ENCODE measurements at regions not wholly inside any gene's neighbourhood (a gene's known extent, or its start where the extent isn't known, plus 50 kb on each side); places are given as distances from the start of the nearest gene placed in this dataset.

- no peak for TF ChIP-seq CTCF (IDR thresholded peaks at IDR 0.05; ENCODE audit: unreplicated experiment in 3 of 3)
- H3K36me3 Mint-ChIP-seq (ENCODE audit: low read depth): no peaks in the 10 kb centered on the region
Measured at GRCh38 chr11:109155291-109155690, 266.7 kb upstream of the C11orf87 start.

GRCh38 chr11:109165035-109165434 lies 257.0 kb upstream of the C11orf87 start:
- Mint-ChIP-seq H3K27ac (no peak overlapping the region), H3K36me3 (ENCODE audit: low read depth) (no peaks in the 10 kb centered on the region), H3K4me1 (no peaks in the 10 kb centered on the region), H3K4me3 (no peak overlapping the region), H3K27me3 (ENCODE audit: low read depth) (no peaks in the 10 kb centered on the region), H3K9me3 (peaks cover 8% of the 10 kb centered on the region)
- no peak for TF ChIP-seq CTCF (IDR thresholded peaks at IDR 0.05; ENCODE audit: unreplicated experiment in 3 of 3)

More at GRCh38 chr11:109155291-109155690, 266.7 kb upstream of the C11orf87 start:
- peaks cover 10% of the 10 kb centered on the region for H3K9me3 Mint-ChIP-seq
- H3K27ac Mint-ChIP-seq: no peak overlapping the region
- no peak overlapping the region for H3K4me3 Mint-ChIP-seq
- no peaks in the 10 kb centered on the region for H3K27me3 Mint-ChIP-seq (ENCODE audit: low read depth)
- H3K4me1 Mint-ChIP-seq: peaks cover 9% of the 10 kb centered on the region

GRCh38 chr11:109166441-109166840 lies 255.5 kb upstream of the C11orf87 start:
- Mint-ChIP-seq H3K36me3 (ENCODE audit: low read depth) (no peaks in the 10 kb centered on the region), H3K4me3 (no peak overlapping the region), H3K9me3 (no peaks in the 10 kb centered on the region), H3K4me1 (no peaks in the 10 kb centered on the region), H3K27me3 (ENCODE audit: low read depth) (no peaks in the 10 kb centered on the region), H3K27ac (no peak overlapping the region)
- TF ChIP-seq CTCF (IDR thresholded peaks at IDR 0.05; ENCODE audit: unreplicated experiment in 3 of 3): no peak

GRCh38 chr11:109173504-109173903 lies 248.5 kb upstream of the C11orf87 start:
- Mint-ChIP-seq H3K9me3 (peaks cover 5% of the 10 kb centered on the region), H3K36me3 (ENCODE audit: low read depth) (no peaks in the 10 kb centered on the region), H3K4me1 (no peaks in the 10 kb centered on the region), H3K27ac (no peak overlapping the region), H3K4me3 (no peak overlapping the region), H3K27me3 (ENCODE audit: low read depth) (peaks cover 4% of the 10 kb centered on the region)
- no peak for TF ChIP-seq CTCF (IDR thresholded peaks at IDR 0.05; ENCODE audit: unreplicated experiment in 3 of 3)

- no peak overlapping the region for H3K4me3 Mint-ChIP-seq
- H3K9me3 Mint-ChIP-seq: peaks cover 25% of the 10 kb centered on the region
- no peaks in the 10 kb centered on the region for H3K36me3 Mint-ChIP-seq (ENCODE audit: low read depth)
- H3K27ac Mint-ChIP-seq: no peak overlapping the region
- no peak for TF ChIP-seq CTCF (IDR thresholded peaks at IDR 0.05; ENCODE audit: unreplicated experiment in 3 of 3)
- H3K4me1 Mint-ChIP-seq: no peaks in the 10 kb centered on the region
- no peaks in the 10 kb centered on the region for H3K27me3 Mint-ChIP-seq (ENCODE audit: low read depth)
Measured at GRCh38 chr11:109184376-109184775, 237.6 kb upstream of the C11orf87 start.

- no peak for TF ChIP-seq CTCF (IDR thresholded peaks at IDR 0.05; ENCODE audit: unreplicated experiment in 3 of 3)
- Mint-ChIP-seq H3K4me3 (no peak overlapping the region), H3K4me1 (no peaks in the 10 kb centered on the region), H3K36me3 (ENCODE audit: low read depth) (peaks cover 4% of the 10 kb centered on the region), H3K27ac (no peak overlapping the region), H3K9me3 (peaks cover 36% of the 10 kb centered on the region), H3K27me3 (ENCODE audit: low read depth) (no peaks in the 10 kb centered on the region)
Measured at GRCh38 chr11:109192864-109193263, 229.1 kb upstream of the C11orf87 start.

All from nephron (organoid).